Keratinocyte (primary cell): ENCODE measurements at regions not wholly inside any gene's neighbourhood (a gene's known extent, or its start where the extent isn't known, plus 50 kb on each side); places are given as distances from the start of the nearest gene placed in this dataset.
"Not testable (repeated sequence)": the region's sequence is repeated elsewhere in the genome, so short reads cannot be mapped to it uniquely, and the experiment has no call there.

Experiments used
- DNase-seq: peaks from one replicate; pipeline ENCODE4 v3.0.0-alpha.2; 2011; ENCODE audit warnings: low read depth, missing footprints, low spot score
- FAIRE-seq: peaks from 2 replicates; lab custom pipeline; 2011; peaks lifted over from hg19 to GRCh38; lab: Jason Lieb, UNC
- H2AFZ ChIP-seq: 2 replicates; pipeline ENCODE4 v1.6.0; 2012; ENCODE audit warnings: low read length, control low read depth, inconsistent platforms; ENCODE audit not compliant: control insufficient read depth
- H3K27ac ChIP-seq: 2 replicates; pipeline ENCODE4 v1.5.1; 2011; ENCODE audit warnings: low read length; ENCODE audit not compliant: control insufficient read depth, insufficient read depth
- H3K27me3 ChIP-seq: 3 replicates; pipeline ENCODE4 v1.6.0; 2011; ENCODE audit warnings: low read length; ENCODE audit not compliant: control insufficient read depth, insufficient read depth; ENCODE audit errors: extremely low read depth
- H3K36me3 ChIP-seq, 2 experiments: 2 replicates in 1 of 2; 3 replicates in 1 of 2; pipeline ENCODE4 v1.5.1; 2011; ENCODE audit warnings: low read length in 2 of 2, mild to moderate bottlenecking in 1 of 2; ENCODE audit not compliant: control insufficient read depth in 2 of 2, insufficient read depth in 2 of 2; ENCODE audit errors: extremely low read depth in 1 of 2
- H3K4me1 ChIP-seq: 3 replicates; pipeline ENCODE4 v1.5.1; 2011; ENCODE audit warnings: low read length; ENCODE audit not compliant: control insufficient read depth, insufficient read depth; ENCODE audit errors: extremely low read depth
- H3K4me2 ChIP-seq: 3 replicates; pipeline ENCODE4 v1.6.0; 2011; ENCODE audit warnings: low read depth, low read length; ENCODE audit not compliant: control insufficient read depth, insufficient read depth; ENCODE audit errors: extremely low read depth
- H3K4me3 ChIP-seq, 3 experiments: fragments of 200-600 bp in 1 of 3; sonication (generic) in 1 of 3; 2 replicates in 2 of 3; 3 replicates in 1 of 3; pipeline ENCODE4 v1.5.1; 2011 to 2016; ENCODE audit warnings: low read length in 3 of 3, mild to moderate bottlenecking in 3 of 3, control low read depth in 2 of 3, inconsistent platforms in 1 of 3, low read depth in 1 of 3, mixed read lengths in 1 of 3, mixed run types in 1 of 3, moderate library complexity in 1 of 3; ENCODE audit not compliant: control insufficient read depth in 2 of 3, insufficient read depth in 2 of 3; ENCODE audit errors: extremely low read depth in 1 of 3
- H3K79me2 ChIP-seq: 2 replicates; pipeline ENCODE4 v1.6.0; 2012; ENCODE audit warnings: low read length; ENCODE audit not compliant: control insufficient read depth, insufficient read depth
- H3K9ac ChIP-seq: 3 replicates; pipeline ENCODE4 v1.6.0; 2011; ENCODE audit warnings: low read length; ENCODE audit not compliant: control insufficient read depth, insufficient read depth; ENCODE audit errors: extremely low read depth
- H3K9me1 ChIP-seq: 3 replicates; pipeline ENCODE4 v1.6.0; 2011; ENCODE audit warnings: low read length; ENCODE audit not compliant: control insufficient read depth, insufficient read depth; ENCODE audit errors: extremely low read depth
- H3K9me3 ChIP-seq: 2 replicates; pipeline ENCODE4 v1.5.1; 2012; ENCODE audit warnings: low read depth, low read length; ENCODE audit not compliant: control insufficient read depth
- H4K20me1 ChIP-seq: 3 replicates; pipeline ENCODE4 v1.6.0; 2011; ENCODE audit warnings: low read length; ENCODE audit not compliant: control insufficient read depth, insufficient read depth; ENCODE audit errors: extremely low read depth
- CTCF ChIP-seq, 3 experiments: IDR thresholded peaks in 1 of 3; conservative IDR thresholded peaks in 1 of 3; optimal IDR thresholded peaks in 1 of 3; 2 replicates in 2 of 3; 3 replicates in 1 of 3; pipeline versions ENCODE3 to v1.5.1; 2011; ENCODE audit warnings: low read length in 3 of 3, mild to moderate bottlenecking in 3 of 3, moderate library complexity in 2 of 3, control low read depth in 1 of 3, inconsistent platforms in 1 of 3; ENCODE audit not compliant: insufficient read depth in 2 of 3; ENCODE audit errors: extremely low read depth in 1 of 3
- EZH2 ChIP-seq: IDR thresholded peaks from one replicate; pipeline ENCODE4 v1.6.1; 2012; ENCODE audit warnings: inconsistent platforms, mild to moderate bottlenecking, low read length, moderate library complexity
- dilution Hi-C: fragments of 300-500 bp; cut with MboI; formaldehyde crosslinking; loops from one replicate; pipeline ENCODE4 v1.7.0; 2020; ENCODE audit warnings: low sequenced_read_pairs; ENCODE audit not compliant: extremely low pct_ligation_motif_present

- H3K4me3 ChIP-seq, result no peak overlapping the region
- no peaks in the 10 kb centered on the region for H3K9me1 ChIP-seq
- H3K4me1 ChIP-seq, result no peaks in the 10 kb centered on the region
- dilution Hi-C loops, result no loop called here
- no peaks in the 10 kb centered on the region for H3K36me3 ChIP-seq
- H3K4me2 ChIP-seq, result no peak overlapping the region
- no peaks in the 10 kb centered on the region for H4K20me1 ChIP-seq
- DNase-seq (no peak), FAIRE-seq (no peak)
- no peaks in the 10 kb centered on the region for H3K79me2 ChIP-seq
- no peaks in the 10 kb centered on the region for H3K9me3 ChIP-seq
- peaks cover 3% of the 10 kb centered on the region for H3K27me3 ChIP-seq
- TF ChIP-seq CTCF (optimal IDR thresholded peaks at IDR 0.05 in 1 of 3, IDR thresholded peaks at IDR 0.05 in 1 of 3, conservative IDR thresholded peaks at IDR 0.05 in 1 of 3; ENCODE audit: extremely low read depth in 1 of 3, insufficient read depth in 2 of 3, low read length in 3 of 3) (no peak), EZH2 (no peak)
- H2AFZ ChIP-seq, result no peak overlapping the region
- H3K27ac ChIP-seq, result no peak overlapping the region
- no peak overlapping the region for H3K9ac ChIP-seq
These were observed 191.9 kb downstream of the C7orf25 start for GRCh38 chr7:42720012-42720411.

GRCh38 chr7:42718466-42718865 lies 193.4 kb downstream of the C7orf25 start:
- H3K9ac ChIP-seq, H3K4me3 ChIP-seq, H3K4me1 ChIP-seq, H3K27ac ChIP-seq, FAIRE-seq, H4K20me1 ChIP-seq, DNase-seq, H3K79me2 ChIP-seq, H3K4me2 ChIP-seq, H3K9me3 ChIP-seq, H3K36me3 ChIP-seq, H3K27me3 ChIP-seq, dilution Hi-C loops, H3K9me1 ChIP-seq, H2AFZ ChIP-seq: not testable (repeated sequence)

GRCh38 chr7:42714356-42714755 lies 197.5 kb downstream of the C7orf25 start:
- Histone ChIP-seq H2AFZ (no peak overlapping the region), H4K20me1 (no peaks in the 10 kb centered on the region), H3K27me3 (peaks cover 3% of the 10 kb centered on the region), H3K9me1 (no peaks in the 10 kb centered on the region), H3K4me3 (no peak overlapping the region), H3K9me3 (no peaks in the 10 kb centered on the region), H3K27ac (no peak overlapping the region), H3K36me3 (no peaks in the 10 kb centered on the region), H3K4me1 (no peaks in the 10 kb centered on the region), H3K79me2 (no peaks in the 10 kb centered on the region), H3K4me2 (no peak overlapping the region), H3K9ac (no peak overlapping the region)
- DNase-seq, result no peak
- no peak for FAIRE-seq
- dilution Hi-C loops, result no loop called here
- no peak for TF ChIP-seq CTCF (optimal IDR thresholded peaks at IDR 0.05 in 1 of 3, IDR thresholded peaks at IDR 0.05 in 1 of 3, conservative IDR thresholded peaks at IDR 0.05 in 1 of 3; ENCODE audit: extremely low read depth in 1 of 3, insufficient read depth in 2 of 3, low read length in 3 of 3)
